NCI-H2107 treated with DMSO at 0.1 percent for 48 hours (cell line): ENCODE measurements at regions not wholly inside any gene's neighbourhood (a gene's known extent, or its start where the extent isn't known, plus 50 kb on each side); places are given as distances from the start of the nearest gene placed in this dataset.

Experiments
- DNase-seq: peaks from one replicate; lab custom pipeline; 2025; ENCODE audit not compliant: unreplicated experiment; lab: John Stamatoyannopoulos, UW

GRCh38 chr6:12381587-12381986, 91.4 kb downstream of the EDN1 start:
- DNase-seq: no peak

GRCh38 chr6:12383448-12383847, 93.3 kb downstream of the EDN1 start:
- DNase-seq: no peak

GRCh38 chr6:12384357-12384912, 94.3 kb downstream of the EDN1 start:
- no peak for DNase-seq

- DNase-seq: no peak
These were observed 95.2 kb downstream of the EDN1 start for GRCh38 chr6:12385316-12385715.

GRCh38 chr6:12386816-12387215, 96.7 kb downstream of the EDN1 start:
- no peak for DNase-seq

GRCh38 chr6:12391472-12391871, 101.3 kb downstream of the EDN1 start:
- DNase-seq: no peak

- no peak for DNase-seq
These were observed 102.3 kb downstream of the EDN1 start for GRCh38 chr6:12392490-12392889.

GRCh38 chr6:12393100-12393499, 102.9 kb downstream of the EDN1 start:
- no peak for DNase-seq

- no peak for DNase-seq
These were observed 104.0 kb downstream of the EDN1 start for GRCh38 chr6:12394170-12394569.

- DNase-seq: no peak
These were observed 105.7 kb downstream of the EDN1 start for GRCh38 chr6:12395898-12396297.

GRCh38 chr6:12401200-12401599, 111.0 kb downstream of the EDN1 start:
- DNase-seq: no peak

GRCh38 chr6:12403201-12403826, 113.2 kb downstream of the EDN1 start:
- DNase-seq: no peak

GRCh38 chr6:12403947-12404647, 113.9 kb downstream of the EDN1 start:
- no peak for DNase-seq

GRCh38 chr6:12404651-12405050, 114.5 kb downstream of the EDN1 start:
- no peak for DNase-seq

GRCh38 chr6:12408752-12409151, 118.6 kb downstream of the EDN1 start:
- no peak for DNase-seq

GRCh38 chr6:12410946-12411345, 120.8 kb downstream of the EDN1 start:
- no peak for DNase-seq

GRCh38 chr6:12414096-12414675, 124.0 kb downstream of the EDN1 start:
- no peak for DNase-seq

- no peak for DNase-seq
These were observed 125.9 kb downstream of the EDN1 start for GRCh38 chr6:12415980-12416598.

- DNase-seq: no peak
These were observed 127.0 kb downstream of the EDN1 start for GRCh38 chr6:12417191-12417590.

GRCh38 chr6:12418946-12419345, 128.8 kb downstream of the EDN1 start:
- DNase-seq: no peak

- DNase-seq: no peak
These were observed 129.6 kb downstream of the EDN1 start for GRCh38 chr6:12419631-12420272.
